ENCODE measurements at regions not wholly inside any gene's neighbourhood (a gene's known extent, or its start where the extent isn't known, plus 50 kb on each side); places are given as distances from the start of the nearest gene placed in this dataset.
"Not testable (repeated sequence)": the region's sequence is repeated elsewhere in the genome, so short reads cannot be mapped to it uniquely, and the experiment has no call there.

- DNase-seq (ENCODE audit: low read depth): no peak
Observed at GRCh38 chr13:33659894-33660293, 158.1 kb upstream of the RFC3 start.

- DNase-seq (ENCODE audit: low read depth): no peak
Observed at GRCh38 chr13:33662392-33662791, 155.6 kb upstream of the RFC3 start.

GRCh38 chr13:33665626-33666175 lies 152.2 kb upstream of the RFC3 start:
- DNase-seq (ENCODE audit: low read depth): no peak

GRCh38 chr13:33671560-33671959 lies 146.4 kb upstream of the RFC3 start:
- no peak for DNase-seq (ENCODE audit: low read depth)

GRCh38 chr13:33672022-33672421 lies 145.9 kb upstream of the RFC3 start:
- not testable (repeated sequence) for DNase-seq (ENCODE audit: low read depth)

GRCh38 chr13:33676045-33676989 lies 141.6 kb upstream of the RFC3 start:
- peak; percentile 11 for DNase-seq (ENCODE audit: low read depth)

- DNase-seq (ENCODE audit: low read depth): no peak
Observed at GRCh38 chr13:33677215-33677614, 140.7 kb upstream of the RFC3 start.

- no peak for DNase-seq (ENCODE audit: low read depth)
Observed at GRCh38 chr13:33678084-33678483, 139.9 kb upstream of the RFC3 start.

- peak; percentile 34 for DNase-seq (ENCODE audit: low read depth)
Observed at GRCh38 chr13:33678906-33679657, 138.9 kb upstream of the RFC3 start.

GRCh38 chr13:33679658-33680012 lies 138.3 kb upstream of the RFC3 start:
- DNase-seq (ENCODE audit: low read depth): no peak

GRCh38 chr13:33682020-33682564 lies 135.9 kb upstream of the RFC3 start:
- no peak for DNase-seq (ENCODE audit: low read depth)

- not testable (repeated sequence) for DNase-seq (ENCODE audit: low read depth)
Observed at GRCh38 chr13:33682646-33683045, 135.3 kb upstream of the RFC3 start.

GRCh38 chr13:33683376-33683775 lies 134.6 kb upstream of the RFC3 start:
- no peak for DNase-seq (ENCODE audit: low read depth)

- DNase-seq (ENCODE audit: low read depth): no peak
Observed at GRCh38 chr13:33684874-33685273, 133.1 kb upstream of the RFC3 start.

- no peak for DNase-seq (ENCODE audit: low read depth)
Observed at GRCh38 chr13:33686772-33687480, 131.0 kb upstream of the RFC3 start.

- no peak for DNase-seq (ENCODE audit: low read depth)
Observed at GRCh38 chr13:33690354-33690753, 127.6 kb upstream of the RFC3 start.

- no peak for DNase-seq (ENCODE audit: low read depth)
Observed at GRCh38 chr13:33691980-33692379, 126.0 kb upstream of the RFC3 start.

GRCh38 chr13:33692531-33692930 lies 125.4 kb upstream of the RFC3 start:
- no peak for DNase-seq (ENCODE audit: low read depth)

- DNase-seq (ENCODE audit: low read depth): no peak
Observed at GRCh38 chr13:33694546-33694945, 123.4 kb upstream of the RFC3 start.

GRCh38 chr13:33696530-33696929 lies 121.4 kb upstream of the RFC3 start:
- no peak for DNase-seq (ENCODE audit: low read depth)

- no peak for DNase-seq (ENCODE audit: low read depth)
Observed at GRCh38 chr13:33697926-33698325, 120.0 kb upstream of the RFC3 start.

GRCh38 chr13:33707449-33707848 lies 110.5 kb upstream of the RFC3 start:
- DNase-seq (ENCODE audit: low read depth): no peak

Measured in GM04503 (cell line).